DOHH2 (cell line): ENCODE measurements at regions not wholly inside any gene's neighbourhood (a gene's known extent, or its start where the extent isn't known, plus 50 kb on each side); places are given as distances from the start of the nearest gene placed in this dataset.

Experiments used
- EZH2phosphoT487 ChIP-seq: fragments of 200-600 bp; sonication (generic); IDR thresholded peaks from 2 replicates; pipeline ENCODE4 v1.6.1; 2017; ENCODE audit warnings: borderline replicate concordance, mild to moderate bottlenecking, antibody characterized with exemption, low read length, moderate library complexity, mixed read lengths
- TF ChIP-seq, protein P1 (sequence below): fragments of 200-600 bp; sonication (generic); IDR thresholded peaks from one replicate; pipeline ENCODE4 v1.5.1; 2014; ENCODE audit warnings: antibody characterized with exemption, mild to moderate bottlenecking, low read depth, low read length; ENCODE audit not compliant: poor library complexity, severe bottlenecking

GRCh38 chr3:132979606-132980005 is 58.6 kb upstream of the TMEM108 start:
- TF ChIP-seq, protein P1, sequence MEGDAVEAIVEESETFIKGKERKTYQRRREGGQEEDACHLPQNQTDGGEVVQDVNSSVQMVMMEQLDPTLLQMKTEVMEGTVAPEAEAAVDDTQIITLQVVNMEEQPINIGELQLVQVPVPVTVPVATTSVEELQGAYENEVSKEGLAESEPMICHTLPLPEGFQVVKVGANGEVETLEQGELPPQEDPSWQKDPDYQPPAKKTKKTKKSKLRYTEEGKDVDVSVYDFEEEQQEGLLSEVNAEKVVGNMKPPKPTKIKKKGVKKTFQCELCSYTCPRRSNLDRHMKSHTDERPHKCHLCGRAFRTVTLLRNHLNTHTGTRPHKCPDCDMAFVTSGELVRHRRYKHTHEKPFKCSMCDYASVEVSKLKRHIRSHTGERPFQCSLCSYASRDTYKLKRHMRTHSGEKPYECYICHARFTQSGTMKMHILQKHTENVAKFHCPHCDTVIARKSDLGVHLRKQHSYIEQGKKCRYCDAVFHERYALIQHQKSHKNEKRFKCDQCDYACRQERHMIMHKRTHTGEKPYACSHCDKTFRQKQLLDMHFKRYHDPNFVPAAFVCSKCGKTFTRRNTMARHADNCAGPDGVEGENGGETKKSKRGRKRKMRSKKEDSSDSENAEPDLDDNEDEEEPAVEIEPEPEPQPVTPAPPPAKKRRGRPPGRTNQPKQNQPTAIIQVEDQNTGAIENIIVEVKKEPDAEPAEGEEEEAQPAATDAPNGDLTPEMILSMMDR: no peak
- TF ChIP-seq EZH2phosphoT487: no peak
